DND-41 (cell line): ENCODE measurements at regions not wholly inside any gene's neighbourhood (a gene's known extent, or its start where the extent isn't known, plus 50 kb on each side); places are given as distances from the start of the nearest gene placed in this dataset.

Experiments used
- ATAC-seq: fragments of 200-7000 bp; cut with Tn5 transposase; 3 replicates; pipeline ENCODE4 v1.9.1; 2021; ENCODE audit warnings: low read depth; ENCODE audit not compliant: insufficient read depth
- DNase-seq: peaks from one replicate; pipeline ENCODE4 v3.0.0-alpha.2; 2020
- H2AFZ ChIP-seq: 2 replicates; pipeline ENCODE4 v1.6.0; 2012; ENCODE audit warnings: low read depth, low read length
- H3K27ac ChIP-seq: 2 replicates; pipeline ENCODE4 v1.5.1; 2012; ENCODE audit warnings: low read length, inconsistent platforms
- H3K27me3 ChIP-seq: fragments of 200-600 bp; sonication (generic); 2 replicates; pipeline ENCODE4 v1.6.0; 2012; ENCODE audit warnings: low read length, mild to moderate bottlenecking, inconsistent platforms; ENCODE audit not compliant: insufficient read depth, poor library complexity
- H3K36me3 ChIP-seq: 2 replicates; pipeline ENCODE4 v1.5.1; 2012; ENCODE audit warnings: low read length, inconsistent platforms; ENCODE audit not compliant: insufficient read depth
- H3K4me1 ChIP-seq: 2 replicates; pipeline ENCODE4 v1.5.1; 2012; ENCODE audit warnings: mild to moderate bottlenecking, low read length; ENCODE audit not compliant: insufficient read depth
- H3K4me2 ChIP-seq: 2 replicates; pipeline ENCODE4 v1.6.0; 2012; ENCODE audit warnings: mild to moderate bottlenecking, moderate library complexity, low read length, inconsistent platforms; ENCODE audit not compliant: insufficient read depth
- H3K4me3 ChIP-seq, 2 experiments: fragments of 200-600 bp in 1 of 2; shearing (Covaris generic) in 1 of 2; 2 replicates each; pipeline ENCODE4 v1.5.1; 2012 to 2016; ENCODE audit warnings: inconsistent platforms in 2 of 2, low read length in 2 of 2, mild to moderate bottlenecking in 2 of 2, low read depth in 1 of 2, moderate library complexity in 1 of 2
- H3K79me2 ChIP-seq: 2 replicates; pipeline ENCODE4 v1.6.0; 2012; ENCODE audit warnings: low read length, inconsistent platforms; ENCODE audit not compliant: insufficient read depth
- H3K9ac ChIP-seq: 2 replicates; pipeline ENCODE4 v1.6.0; 2012; ENCODE audit warnings: low read depth, mild to moderate bottlenecking, inconsistent platforms, low read length, moderate library complexity
- H3K9me3 ChIP-seq: 2 replicates; pipeline ENCODE4 v1.5.1; 2012; ENCODE audit warnings: low read length, moderate library complexity, mild to moderate bottlenecking, inconsistent platforms; ENCODE audit not compliant: insufficient read depth, severe bottlenecking
- H4K20me1 ChIP-seq: 2 replicates; pipeline ENCODE4 v1.6.0; 2012; ENCODE audit warnings: low read length; ENCODE audit not compliant: insufficient read depth
- EZH2 ChIP-seq: IDR thresholded peaks from 3 replicates; pipeline ENCODE4 v1.6.1; 2012; ENCODE audit warnings: borderline replicate concordance, low read depth, mild to moderate bottlenecking, moderate library complexity, low read length, inconsistent platforms; ENCODE audit not compliant: severe bottlenecking
- TF ChIP-seq, protein P1 (sequence below): IDR thresholded peaks from 2 replicates; pipeline ENCODE4 v1.5.1; 2012; ENCODE audit warnings: borderline replicate concordance, low read length, moderate library complexity, mild to moderate bottlenecking; ENCODE audit not compliant: poor library complexity, severe bottlenecking; ENCODE audit errors: extremely low read depth

DNA sequence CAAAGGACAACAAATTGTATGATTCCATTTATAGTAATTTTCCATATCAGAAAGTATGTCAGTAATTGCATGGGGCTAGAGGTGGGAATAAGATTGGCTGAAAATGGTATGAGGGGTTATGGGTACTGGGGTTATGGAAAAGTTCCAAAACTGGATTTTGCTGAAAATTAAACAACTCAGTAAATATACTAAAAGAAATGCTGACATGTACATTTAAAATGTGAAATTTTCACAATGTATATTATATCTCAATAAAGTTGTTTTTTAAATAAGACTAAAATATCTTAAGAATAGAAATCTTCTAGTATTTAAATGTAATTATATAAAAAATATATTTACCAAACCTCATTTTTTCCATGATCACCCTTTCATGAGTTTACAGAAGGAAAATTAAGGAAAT, 844.9 kb upstream of the SLIT2 start:
- H3K36me3 ChIP-seq = no peaks in the 10 kb centered on the region
- H3K9me3 ChIP-seq = no peaks in the 10 kb centered on the region
- no peaks in the 10 kb centered on the region for H3K79me2 ChIP-seq
- ATAC-seq (no peak), DNase-seq (no peak)
- H3K27me3 ChIP-seq = no peaks in the 10 kb centered on the region
- H4K20me1 ChIP-seq = no peaks in the 10 kb centered on the region
- H3K4me1 ChIP-seq = no peaks in the 10 kb centered on the region
- no peak overlapping the region for H3K4me3 ChIP-seq
- H3K9ac ChIP-seq = no peak overlapping the region
- TF ChIP-seq EZH2 = no peak
- TF ChIP-seq, protein P1, sequence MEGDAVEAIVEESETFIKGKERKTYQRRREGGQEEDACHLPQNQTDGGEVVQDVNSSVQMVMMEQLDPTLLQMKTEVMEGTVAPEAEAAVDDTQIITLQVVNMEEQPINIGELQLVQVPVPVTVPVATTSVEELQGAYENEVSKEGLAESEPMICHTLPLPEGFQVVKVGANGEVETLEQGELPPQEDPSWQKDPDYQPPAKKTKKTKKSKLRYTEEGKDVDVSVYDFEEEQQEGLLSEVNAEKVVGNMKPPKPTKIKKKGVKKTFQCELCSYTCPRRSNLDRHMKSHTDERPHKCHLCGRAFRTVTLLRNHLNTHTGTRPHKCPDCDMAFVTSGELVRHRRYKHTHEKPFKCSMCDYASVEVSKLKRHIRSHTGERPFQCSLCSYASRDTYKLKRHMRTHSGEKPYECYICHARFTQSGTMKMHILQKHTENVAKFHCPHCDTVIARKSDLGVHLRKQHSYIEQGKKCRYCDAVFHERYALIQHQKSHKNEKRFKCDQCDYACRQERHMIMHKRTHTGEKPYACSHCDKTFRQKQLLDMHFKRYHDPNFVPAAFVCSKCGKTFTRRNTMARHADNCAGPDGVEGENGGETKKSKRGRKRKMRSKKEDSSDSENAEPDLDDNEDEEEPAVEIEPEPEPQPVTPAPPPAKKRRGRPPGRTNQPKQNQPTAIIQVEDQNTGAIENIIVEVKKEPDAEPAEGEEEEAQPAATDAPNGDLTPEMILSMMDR = no peak
- H3K27ac ChIP-seq = no peak overlapping the region
- H2AFZ ChIP-seq = no peak overlapping the region
- H3K4me2 ChIP-seq = no peak overlapping the region

DNA sequence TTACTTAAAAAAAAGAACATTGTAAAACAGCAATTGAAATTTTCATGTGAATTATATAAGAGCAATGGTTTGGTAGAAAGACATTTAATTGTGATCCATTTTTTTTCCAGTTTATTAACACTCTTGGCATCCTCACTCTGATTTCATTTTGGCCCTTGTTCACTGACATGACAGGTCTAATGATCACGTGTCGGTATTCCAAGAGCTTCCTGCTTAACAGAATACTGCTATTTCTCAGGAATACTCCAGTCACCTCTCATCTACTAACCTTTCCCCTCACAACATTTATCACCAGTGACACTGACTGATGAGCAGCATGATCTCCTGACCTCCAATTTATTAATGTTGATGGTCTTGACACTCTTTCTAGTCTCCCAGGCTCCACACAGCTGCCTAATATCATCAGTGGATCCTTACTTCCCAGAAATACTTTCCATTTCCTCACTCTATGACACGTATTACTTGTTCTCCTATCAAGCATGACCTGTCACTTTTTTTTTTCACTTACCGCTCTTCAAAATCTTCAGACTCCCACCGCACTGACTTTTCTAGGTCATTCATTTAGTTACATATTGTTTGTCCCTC, 847.8 kb upstream of the SLIT2 start:
- Histone ChIP-seq H3K4me3 (no peak overlapping the region), H3K4me1 (no peaks in the 10 kb centered on the region), H3K9ac (no peak overlapping the region), H3K9me3 (no peaks in the 10 kb centered on the region), H3K27me3 (no peaks in the 10 kb centered on the region), H3K4me2 (no peak overlapping the region), H3K27ac (no peak overlapping the region), H3K36me3 (no peaks in the 10 kb centered on the region), H3K79me2 (no peaks in the 10 kb centered on the region), H4K20me1 (no peaks in the 10 kb centered on the region), H2AFZ (no peak overlapping the region)
- no peak for DNase-seq
- TF ChIP-seq, protein P1 = no peak
- TF ChIP-seq EZH2 = no peak
- ATAC-seq = no peak

DNA sequence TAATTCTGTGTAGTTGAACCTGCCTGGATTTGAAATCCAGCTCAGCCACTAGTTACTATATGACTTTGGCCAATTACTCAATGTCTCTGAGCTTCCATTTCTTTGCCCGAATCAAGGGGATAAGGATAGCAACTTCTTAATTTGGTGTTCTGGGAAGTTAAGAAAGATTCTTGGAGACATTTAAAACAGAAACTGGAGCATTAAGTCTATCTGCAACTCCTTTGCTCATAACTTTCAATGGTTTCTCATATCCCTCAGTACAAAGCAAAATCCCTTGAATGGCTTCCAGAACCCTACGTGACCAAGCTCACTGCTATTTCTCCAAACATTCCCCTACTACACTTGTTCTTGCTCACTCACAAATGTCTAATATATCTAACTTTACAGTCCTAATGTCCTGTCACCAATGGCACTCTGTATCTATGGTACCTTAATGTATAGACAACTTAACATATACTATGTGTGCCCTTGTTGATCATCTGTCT, 849.1 kb upstream of the SLIT2 start:
- TF ChIP-seq, protein P1 = no peak
- no peak for TF ChIP-seq EZH2
- no peaks in the 10 kb centered on the region for H4K20me1 ChIP-seq
- no peak overlapping the region for H3K4me3 ChIP-seq
- no peak overlapping the region for H3K4me2 ChIP-seq
- no peak for DNase-seq
- H3K36me3 ChIP-seq = no peaks in the 10 kb centered on the region
- no peaks in the 10 kb centered on the region for H3K4me1 ChIP-seq
- H3K79me2 ChIP-seq = no peaks in the 10 kb centered on the region
- no peaks in the 10 kb centered on the region for H3K27me3 ChIP-seq
- H3K9me3 ChIP-seq = no peaks in the 10 kb centered on the region
- H2AFZ ChIP-seq = no peak overlapping the region
- no peak overlapping the region for H3K27ac ChIP-seq
- ATAC-seq = no peak
- H3K9ac ChIP-seq = no peak overlapping the region
